ENCODE measurements at regions not wholly inside any gene's neighbourhood (a gene's known extent, or its start where the extent isn't known, plus 50 kb on each side); places are given as distances from the start of the nearest gene placed in this dataset.

DNA sequence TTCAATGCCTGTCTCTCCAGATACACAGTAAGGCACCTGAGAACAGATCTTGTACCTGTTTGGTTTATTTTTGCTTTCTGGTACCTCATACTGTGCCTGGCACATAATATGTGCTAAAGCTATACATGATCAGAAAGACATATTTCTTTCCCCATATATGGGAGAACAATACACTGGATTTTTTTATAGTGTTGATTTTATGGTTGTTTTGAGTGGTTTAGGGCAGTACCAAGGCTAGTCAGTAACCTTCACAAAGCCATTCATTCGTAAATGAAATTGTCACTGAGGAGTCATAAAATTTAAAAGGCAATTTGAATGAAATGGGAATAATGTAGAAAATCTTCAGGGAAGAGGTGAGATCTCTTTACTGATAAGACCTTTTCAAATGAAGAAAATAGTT, 810.2 kb downstream of the TUSC7 start:
- DNase-seq (ENCODE audit: low read depth), result no peak

DNA sequence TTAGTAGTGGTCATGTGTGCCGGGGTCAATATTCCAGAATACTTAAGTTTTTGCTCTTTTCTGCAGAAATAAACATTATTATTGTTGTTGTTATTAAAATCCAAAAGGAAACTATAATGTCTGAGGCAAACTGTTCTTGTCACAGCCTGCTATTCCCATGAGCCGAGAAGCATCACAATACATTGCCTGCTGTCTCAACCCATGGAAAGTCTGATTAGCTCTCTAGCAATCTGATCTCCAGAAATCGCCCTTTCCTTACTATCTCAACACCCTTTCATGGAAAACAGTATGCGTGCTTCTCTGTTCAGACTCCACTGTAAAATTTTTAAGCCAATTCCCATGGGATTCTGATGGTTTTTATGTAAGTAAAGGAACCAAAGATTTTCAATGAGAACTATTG, 811.0 kb downstream of the TUSC7 start:
- no peak for DNase-seq (ENCODE audit: low read depth)

DNA sequence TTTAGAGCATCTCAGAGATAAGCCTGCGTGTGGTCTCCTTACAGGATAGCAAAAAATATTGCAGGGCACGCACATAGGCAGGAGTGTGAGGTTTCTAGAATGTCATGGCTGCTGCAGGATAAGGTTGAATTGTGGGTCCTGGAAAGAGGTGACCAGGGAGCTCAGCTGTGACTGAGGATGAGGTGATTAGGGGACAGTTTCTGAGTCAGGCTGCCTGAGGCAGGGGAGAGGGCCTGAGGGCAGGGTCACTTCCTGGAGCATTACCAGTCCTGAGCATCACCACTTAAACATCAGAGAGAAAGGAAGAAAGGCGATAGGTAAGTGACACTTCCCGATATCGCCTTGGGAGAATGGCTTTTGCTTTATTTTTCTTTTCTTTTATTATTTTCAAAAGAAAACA, 813.8 kb downstream of the TUSC7 start:
- DNase-seq (ENCODE audit: low read depth), result no peak

DNA sequence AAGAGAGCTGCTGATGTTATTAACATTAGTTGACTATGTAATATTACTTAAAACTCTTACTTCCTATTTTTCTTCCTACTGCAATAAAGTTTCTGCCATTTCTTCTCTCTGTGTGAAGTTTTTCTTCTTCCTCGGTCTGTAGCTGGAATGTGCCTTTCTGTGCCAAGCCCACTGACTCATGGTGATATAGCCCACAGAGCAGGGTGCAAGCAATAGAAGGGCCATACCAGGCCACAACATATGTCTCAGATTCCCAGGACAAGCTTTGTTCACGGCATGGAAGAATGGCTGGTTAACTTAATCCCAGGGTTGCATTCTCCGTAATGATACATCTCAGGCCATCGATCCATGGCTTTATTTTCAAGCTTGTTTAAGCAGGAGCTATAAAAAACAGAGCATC, 815.3 kb downstream of the TUSC7 start:
- DNase-seq (ENCODE audit: low read depth), result no peak

DNA sequence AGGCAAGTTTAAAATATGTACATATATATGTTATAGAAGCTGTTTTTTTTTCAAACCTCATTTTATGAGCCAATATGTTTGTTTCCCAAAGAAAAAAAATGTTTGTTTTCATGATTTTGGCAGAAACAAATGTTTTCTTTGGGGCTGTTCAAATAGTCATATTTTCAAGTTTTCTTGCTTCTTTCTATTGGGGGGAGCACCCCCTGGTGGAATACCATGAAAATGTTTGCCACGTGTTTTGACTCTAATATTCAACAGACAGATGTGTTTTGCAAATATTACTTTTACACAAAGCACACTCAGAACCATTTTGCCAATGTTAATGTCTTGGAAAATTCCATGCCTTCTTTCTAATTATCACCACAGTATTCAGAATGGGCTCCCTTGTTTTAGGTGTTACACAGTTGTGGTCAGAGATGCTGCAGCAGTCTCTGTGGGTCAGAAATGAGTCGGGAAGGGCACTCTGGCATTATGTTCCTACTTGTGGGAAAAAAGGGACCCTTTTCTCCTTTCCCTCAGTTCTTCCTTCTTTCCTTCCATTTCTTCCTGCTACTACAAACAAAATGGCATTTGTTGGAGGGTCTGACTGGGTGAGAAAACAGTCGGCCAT, 817.0 kb downstream of the TUSC7 start:
- DNase-seq (ENCODE audit: low read depth), result no peak

DNA sequence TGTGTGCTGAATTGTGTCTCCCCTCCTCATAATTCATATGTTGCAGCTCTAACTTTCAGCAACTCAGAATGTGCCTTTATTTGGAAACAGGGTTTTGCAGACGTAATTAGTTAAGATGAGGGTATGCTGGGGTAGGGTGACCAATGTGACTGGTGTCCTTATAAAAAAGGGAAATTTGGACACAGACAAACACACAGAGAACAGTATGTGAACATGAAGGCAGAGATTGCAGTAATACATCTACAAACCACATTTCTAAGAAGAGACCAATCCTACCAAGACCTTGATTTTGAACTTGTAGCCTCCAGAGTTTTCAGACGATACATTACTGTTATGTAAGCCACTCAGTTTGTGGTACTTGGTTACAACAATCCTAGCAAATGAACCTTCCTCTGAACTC, 817.8 kb downstream of the TUSC7 start:
- no peak for DNase-seq (ENCODE audit: low read depth)

DNA sequence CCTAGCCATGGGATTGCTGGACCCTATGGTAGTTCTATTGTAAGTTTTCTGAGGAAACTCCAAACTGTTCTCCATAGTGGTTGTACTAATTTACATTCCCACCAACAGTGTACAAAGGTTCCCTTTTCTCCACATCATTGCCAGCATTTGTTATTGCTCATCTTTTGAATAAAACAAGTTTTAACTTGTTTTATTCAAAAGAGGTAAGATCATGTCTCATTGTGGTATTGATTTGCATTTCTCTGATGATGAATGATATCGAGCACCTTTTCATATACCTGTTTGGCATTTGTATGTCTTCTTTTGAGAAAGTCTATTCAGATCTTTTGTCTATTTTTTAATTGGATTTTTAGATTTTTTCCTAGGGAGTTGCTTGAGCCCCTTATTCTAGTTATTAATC, 819.1 kb downstream of the TUSC7 start:
- no peak for DNase-seq (ENCODE audit: low read depth)

DNA sequence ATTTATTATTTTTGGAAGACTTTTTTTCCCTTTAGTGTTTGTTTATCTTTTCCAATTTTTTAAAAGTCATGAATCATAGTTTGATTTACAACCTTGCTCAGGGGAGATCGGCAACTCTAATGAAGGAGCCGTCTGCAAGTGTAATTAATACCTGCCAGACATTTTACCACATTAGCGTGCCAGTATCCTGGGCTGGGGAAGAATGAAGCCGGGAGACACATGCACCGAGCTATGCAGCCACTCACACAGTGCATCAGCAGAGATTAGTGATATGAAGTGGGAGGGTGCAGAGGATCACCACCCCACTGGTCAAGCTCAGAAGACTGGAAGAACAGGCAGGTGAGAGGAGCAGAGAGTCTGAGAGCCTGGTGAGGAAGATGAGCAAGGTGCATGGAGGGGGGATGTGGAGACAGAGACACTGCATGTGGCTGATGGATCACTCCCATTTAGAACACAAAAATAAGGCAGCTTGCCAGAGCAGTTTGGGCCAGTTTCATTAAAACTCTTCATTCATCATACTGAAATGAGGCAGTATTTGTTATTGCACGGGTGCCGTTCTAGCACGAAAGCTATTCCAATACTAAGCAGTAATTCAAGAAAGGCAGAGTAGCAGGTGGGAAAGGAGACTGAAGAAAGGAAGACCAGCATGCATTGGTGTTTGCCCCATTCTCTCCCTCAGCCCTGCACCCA, 821.6 kb downstream of the TUSC7 start:
- DNase-seq (ENCODE audit: low read depth), result no peak

DNA sequence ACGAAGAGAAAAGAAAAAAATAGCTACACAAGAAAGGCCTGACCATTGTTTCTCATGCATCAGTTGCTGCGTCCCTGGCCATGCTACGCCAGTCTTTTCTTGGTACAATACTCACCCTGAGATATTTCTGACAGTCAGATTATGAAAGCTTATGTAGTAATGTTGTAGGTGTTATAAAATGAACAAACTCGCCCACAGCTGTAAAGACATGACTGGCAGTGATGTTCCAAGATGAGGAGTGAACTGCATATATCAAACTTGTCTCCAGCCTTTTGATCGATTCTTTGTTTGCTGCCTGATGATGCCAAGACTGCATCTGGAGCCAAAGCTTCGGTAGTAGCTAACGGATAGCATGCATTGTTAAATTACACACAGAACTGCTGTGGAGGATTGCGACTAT, 822.7 kb downstream of the TUSC7 start:
- no peak for DNase-seq (ENCODE audit: low read depth)

DNA sequence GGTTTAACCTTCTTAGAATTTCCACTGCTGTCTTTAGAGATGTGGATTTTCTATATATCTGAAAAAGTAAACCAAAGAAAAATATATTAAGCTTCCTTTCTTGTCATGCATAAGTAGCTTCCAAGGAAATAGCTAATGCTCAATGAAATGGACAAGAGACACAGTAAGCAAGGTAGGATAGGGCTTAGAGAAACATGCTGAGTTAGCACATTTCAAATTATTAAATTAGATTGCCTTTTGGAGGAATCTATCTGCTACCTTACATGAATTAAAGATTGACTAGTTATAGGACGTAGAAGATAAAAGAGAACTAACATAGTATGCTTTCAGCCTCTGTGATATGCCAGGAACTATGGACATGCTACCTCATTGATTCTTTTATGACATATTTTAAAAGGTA, 824.6 kb downstream of the TUSC7 start:
- DNase-seq (ENCODE audit: low read depth), result no peak

DNA sequence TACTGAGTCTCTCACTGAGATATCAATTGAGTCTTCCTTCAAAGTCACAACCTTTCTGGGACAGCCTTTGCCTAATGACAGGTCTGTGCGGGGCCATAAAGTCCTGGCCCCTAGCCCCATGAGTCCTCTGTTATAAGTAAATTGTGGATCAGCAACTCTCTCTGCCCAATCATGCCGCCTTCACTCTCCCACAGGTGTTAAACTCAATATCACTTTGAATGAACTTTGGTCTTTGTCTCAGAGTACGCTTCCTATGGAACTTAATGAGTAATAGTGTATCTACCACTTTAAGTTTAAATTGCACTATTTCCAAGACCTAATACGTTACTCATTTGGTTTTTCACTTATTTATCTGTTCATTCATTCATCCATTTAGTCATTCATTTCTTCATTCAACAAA, 826.4 kb downstream of the TUSC7 start:
- DNase-seq (ENCODE audit: low read depth), result no peak

DNA sequence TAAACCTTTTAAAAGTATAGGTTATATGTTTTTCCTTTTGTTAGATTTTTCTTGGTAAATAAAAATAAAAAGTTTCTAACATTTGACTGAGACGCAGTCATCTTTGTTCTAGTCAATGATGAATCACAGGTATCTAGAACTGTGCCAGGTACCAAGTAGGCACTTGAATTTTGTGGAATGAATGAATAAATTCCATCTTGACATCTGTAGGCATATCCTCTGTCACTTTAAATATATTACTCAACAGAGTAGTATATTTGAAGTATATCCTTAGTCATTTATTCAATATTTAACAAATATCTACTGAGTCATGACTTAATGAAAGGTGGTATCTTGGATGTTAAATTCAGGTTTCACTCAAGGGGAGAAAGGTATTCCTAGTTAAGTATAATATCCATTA, 828.4 kb downstream of the TUSC7 start:
- DNase-seq (ENCODE audit: low read depth), result no peak

DNA sequence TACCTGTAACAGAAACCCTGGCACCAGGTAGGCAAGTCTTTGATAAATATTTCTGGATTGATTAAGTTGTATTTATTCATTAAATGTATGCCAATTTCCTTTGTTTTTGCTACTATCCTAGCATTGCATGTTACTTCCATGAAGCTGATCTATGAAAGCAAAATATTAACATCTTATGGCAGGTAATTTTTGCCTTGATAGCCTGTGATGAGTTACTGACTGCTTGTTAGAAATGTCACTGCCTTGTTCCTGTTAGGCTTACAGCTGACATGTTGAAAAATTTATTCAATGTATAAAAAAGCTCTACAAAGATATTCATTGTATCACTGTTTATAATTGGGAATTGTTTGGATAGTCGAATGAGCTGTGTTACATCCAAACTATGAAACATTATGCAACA, 830.1 kb downstream of the TUSC7 start:
- no peak for DNase-seq (ENCODE audit: low read depth)

DNA sequence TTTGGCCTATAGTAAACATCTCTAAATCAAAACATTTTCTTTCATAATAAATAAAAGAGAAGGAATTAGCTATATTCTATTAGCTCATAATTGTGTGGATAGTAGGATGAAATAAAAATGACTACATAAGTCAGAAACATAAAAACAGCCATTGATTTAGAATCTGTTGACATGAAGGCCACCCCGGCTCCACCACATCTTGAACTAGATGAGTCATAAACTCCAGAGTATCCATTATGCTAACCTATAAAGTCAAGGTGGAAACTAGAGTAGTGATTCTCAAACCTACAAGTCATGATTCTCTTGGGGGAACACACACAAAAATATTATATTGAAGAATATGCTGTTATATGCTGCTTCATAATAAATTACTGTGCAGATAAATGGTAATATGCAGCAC, 831.0 kb downstream of the TUSC7 start:
- no peak for DNase-seq (ENCODE audit: low read depth)

DNA sequence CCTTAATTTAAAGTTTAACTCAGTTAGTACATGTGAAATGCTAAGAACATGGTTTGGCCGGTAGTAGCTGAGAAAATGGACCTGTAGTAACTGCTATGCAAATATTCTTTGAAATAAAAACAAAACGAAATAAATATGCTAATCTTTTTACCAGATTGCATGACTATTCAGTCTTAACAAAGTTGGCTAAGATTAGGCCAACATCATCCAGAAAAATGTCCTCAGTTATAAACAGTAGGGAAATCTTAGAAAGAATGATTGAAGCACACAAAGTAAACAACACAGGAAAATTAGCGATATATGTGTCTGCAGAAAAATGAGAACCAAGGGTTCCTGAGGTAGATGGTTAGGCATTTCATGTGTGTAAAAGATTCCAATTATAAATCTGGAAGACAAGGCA, 832.1 kb downstream of the TUSC7 start:
- no peak for DNase-seq (ENCODE audit: low read depth)

DNA sequence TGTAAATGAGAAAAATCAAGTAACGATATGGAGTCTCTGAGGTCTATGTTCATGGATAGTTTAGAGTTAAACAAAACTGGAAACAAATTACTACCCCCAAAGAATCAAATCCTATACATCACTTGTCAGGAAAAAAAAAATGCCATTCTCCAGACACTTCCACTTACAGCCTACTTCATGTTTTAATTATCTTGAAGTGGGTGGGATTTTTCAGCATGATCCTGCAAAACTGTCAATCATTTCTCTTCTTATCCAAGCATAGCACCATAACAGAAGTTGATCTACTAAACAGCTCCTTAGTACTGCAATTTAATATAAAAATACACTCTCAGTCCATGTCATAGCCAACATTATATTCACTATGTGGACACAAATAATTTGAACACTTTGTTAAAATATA, 833.9 kb downstream of the TUSC7 start:
- DNase-seq (ENCODE audit: low read depth), result no peak

DNA sequence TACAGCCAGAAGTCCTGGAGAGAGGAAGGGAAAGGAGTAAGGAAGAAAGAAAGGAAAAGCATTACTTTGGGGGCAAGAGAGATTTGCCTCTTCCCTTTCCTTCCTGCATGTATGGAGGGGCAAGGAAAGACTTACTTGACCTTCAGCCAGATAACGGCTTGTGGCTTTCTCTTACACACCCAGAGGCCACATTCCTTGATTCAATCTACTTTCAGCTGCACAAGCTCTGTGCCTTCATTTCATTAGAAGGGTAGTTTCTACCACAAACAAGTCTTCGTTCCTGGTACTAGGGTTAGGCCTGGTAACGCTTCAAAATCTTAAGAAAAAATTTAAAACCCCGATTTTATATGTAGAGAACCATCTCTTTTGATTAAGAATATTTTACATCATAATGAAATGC, 835.9 kb downstream of the TUSC7 start:
- no peak for DNase-seq (ENCODE audit: low read depth)

DNA sequence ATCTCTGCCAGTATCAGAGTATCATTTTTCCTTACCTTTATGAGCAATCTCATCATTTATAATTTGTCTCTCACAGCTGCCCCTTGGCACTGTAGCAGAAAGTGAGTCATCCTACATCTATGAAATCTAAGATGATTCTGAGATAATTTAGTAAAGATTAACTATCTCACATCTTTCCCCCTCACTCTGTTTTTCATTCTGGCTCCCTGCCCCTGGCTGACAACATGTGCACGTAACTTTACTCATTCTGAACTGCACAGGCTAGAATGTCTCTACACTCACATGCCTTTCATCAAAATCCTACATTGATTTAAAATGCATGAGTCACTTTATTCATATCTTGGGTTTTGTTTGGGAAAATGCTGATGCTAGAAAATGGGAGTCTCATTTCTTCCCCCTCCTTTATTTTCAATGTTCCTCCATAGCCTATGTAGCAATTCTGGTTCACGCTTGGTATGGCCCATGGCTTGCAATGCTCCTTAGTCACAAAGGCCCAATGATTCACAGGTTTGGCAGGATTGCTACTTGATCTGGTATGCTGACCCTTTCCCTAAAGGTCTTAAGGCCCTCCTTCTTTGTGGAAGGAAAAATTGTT, 838.5 kb downstream of the TUSC7 start:
- no peak for DNase-seq (ENCODE audit: low read depth)

DNA sequence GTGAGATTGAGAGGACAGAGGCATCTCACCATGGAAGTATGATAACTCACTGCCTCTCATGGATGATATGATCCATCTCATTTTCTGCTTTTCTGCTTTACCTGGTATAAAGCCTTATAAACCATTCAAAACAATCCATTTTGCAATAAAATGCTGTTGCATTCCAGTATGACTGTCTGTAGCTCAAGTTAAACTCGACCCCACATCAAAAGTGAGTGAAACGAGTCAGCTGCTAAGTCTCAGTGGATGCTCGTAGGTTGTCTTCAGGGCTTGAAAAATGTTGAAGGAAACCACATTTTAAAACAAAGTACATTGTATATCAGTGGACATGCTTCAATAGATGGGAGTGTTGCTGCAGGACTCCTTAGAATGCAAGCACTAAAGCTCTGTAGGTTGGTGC, 839.0 kb downstream of the TUSC7 start:
- DNase-seq (ENCODE audit: low read depth), result no peak

DNA sequence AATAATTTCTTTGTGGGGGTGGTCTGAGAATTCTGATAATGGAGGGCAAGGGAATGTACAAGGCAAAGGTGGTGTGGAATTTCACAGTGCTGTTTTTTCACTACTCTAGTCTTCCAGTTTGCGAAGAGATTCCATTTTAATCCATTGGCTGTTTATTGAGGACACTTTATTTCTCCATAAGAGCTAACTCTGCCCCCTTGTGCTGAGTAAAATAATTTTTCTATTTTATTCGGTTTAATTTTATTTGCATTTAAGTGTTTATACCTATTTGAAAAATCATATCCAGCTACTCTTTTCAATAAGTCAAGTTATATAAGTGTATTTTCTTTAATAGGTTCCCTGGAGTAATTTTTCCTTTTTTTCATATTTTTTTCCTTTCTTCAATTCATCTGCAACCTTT, 840.1 kb downstream of the TUSC7 start:
- no peak for DNase-seq (ENCODE audit: low read depth)

DNA sequence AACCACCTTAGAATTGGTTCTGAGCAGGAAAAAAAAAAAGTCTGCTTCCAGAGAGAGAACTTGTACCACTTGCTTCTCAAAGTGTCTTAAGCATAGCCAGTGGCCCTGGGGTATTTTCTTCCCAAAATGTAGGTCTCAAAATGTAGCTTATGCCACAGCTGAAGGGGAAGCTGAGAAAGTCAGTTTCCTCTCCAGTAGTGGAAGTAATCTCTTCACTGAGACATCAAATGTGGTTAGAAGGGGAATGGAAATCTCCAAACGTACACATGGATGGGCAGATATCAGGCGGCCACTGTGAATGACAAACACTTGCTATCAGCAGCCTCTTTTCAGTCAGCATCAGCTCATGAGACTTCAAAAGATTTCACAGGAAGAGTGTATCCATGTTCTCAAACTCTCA, 841.2 kb downstream of the TUSC7 start:
- no peak for DNase-seq (ENCODE audit: low read depth)

DNA sequence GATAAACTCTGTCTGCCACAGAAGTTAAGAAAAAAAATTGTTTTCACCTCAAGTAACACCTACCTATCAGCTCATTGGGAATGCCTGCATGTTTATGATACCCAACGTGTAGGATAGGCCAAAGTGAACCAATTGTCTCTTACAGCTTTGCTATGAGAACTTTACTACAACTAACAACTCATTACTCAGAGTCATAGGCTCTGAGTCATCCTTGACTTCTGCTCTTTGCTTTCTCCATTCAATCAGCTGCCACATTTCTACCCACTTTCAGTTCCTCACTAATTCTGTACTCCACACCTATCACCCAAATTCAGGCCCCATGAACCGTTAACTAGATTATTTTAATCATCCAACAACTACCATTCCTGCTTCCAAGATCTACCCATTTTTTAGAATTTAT, 843.9 kb downstream of the TUSC7 start:
- no peak for DNase-seq (ENCODE audit: low read depth)

DNA sequence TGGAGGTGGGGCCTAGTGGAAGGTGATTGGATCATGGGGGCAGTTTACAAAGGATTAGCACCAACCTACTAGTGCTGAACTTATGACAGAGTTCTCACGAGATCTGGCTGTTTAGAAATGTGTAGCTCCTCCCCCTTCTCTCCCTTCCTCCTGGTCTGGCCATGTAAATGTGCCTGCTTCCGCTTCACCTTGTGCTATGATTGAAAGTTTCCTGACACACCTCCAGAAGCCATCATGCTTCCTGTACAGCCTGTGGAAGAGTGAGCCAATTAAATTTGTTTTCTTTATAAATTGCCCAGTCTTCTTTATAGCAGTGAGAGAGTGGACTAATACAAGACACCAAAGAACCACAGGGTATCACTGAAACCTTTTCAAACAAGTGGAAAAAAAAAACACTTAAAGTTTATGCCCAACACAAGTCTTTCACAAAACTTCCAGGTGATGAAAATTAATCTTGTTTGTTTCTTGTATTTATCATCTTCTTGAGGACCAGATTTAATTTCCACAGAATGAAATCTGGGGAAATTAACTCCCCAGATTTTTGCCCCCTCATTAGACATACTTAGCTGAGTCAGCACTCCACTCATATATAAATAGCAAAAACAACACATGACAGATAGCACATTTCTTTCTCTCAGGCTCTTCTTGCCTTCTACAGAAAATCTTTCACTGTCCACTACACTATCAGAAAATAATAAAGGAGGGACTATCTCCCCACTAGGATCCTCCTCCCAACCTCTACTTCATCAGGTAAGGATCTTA, 847.2 kb downstream of the TUSC7 start:
- DNase-seq (ENCODE audit: low read depth), result no peak

Measured in stimulated activated CD8-positive, alpha-beta memory T cell treated with anti-CD3 and anti-CD28 coated beads, Interleukin-7, amount 100 ng/mL, for 24 hours (primary cell).